GM21825 (cell line): ENCODE measurements at regions not wholly inside any gene's neighbourhood (a gene's known extent, or its start where the extent isn't known, plus 50 kb on each side); places are given as distances from the start of the nearest gene placed in this dataset.

Source experiments
- ATAC-seq: cut with Tn5 transposase; IDR thresholded peaks from one replicate; pipeline ENCODE4 v1.9.1; 2021; ENCODE audit warnings: mild to moderate bottlenecking, moderate library complexity; ENCODE audit not compliant: unreplicated experiment

DNA sequence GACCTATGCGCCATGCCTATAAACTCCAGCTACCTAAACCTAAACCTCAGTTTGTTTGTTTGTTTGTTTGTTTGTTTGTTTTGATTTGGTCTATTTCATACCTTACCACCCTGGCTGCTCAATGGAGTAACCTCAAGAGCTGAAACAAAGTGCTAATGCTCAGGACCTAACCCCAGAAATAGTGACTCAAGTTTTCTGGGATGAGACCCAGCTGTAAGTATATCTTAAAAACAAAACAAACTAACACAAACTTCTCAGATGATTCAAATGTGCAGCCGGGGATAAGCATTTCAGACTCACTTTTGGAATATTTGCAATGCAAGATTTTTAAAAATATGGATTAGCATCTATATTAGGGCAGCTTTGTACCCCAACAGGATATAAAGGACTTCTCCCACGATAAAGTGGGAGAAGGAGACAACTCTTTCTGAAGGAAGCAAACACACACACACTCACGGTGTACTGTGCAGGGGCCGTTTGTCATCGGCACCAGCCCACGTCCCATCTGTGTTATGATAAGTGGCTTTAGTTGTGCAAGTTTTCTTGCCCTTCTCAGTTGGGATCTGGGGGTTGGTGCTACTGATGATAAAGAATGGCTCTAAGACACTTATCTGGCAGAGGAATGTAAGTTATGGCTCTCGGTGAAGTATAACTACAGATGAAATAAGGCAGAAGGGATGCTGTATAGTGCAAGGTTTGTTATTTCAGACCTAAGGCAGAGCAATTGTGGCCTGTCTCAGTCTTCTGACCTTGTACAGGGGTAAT lies 516.7 kb upstream of the TMEM132C start:
- ATAC-seq = no peak

DNA sequence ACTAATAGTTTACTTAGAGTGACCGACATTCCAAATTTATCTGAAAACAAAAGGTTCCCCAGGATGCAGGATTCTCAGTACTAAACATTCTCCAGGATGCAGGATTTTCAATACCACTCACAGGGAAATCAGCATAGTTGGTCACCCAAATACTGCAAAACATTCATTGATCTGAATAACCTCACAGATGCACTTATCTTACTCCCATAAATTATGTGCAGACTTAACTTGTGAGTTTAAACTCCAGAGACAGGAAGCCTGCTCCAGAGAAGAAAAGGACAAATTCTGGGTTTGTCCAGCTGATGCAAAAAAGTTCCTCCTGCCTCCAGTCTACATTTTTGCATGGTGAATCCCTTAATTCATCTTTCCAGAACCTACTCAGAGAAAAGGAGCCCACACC lies 514.2 kb upstream of the TMEM132C start:
- ATAC-seq = no peak

DNA sequence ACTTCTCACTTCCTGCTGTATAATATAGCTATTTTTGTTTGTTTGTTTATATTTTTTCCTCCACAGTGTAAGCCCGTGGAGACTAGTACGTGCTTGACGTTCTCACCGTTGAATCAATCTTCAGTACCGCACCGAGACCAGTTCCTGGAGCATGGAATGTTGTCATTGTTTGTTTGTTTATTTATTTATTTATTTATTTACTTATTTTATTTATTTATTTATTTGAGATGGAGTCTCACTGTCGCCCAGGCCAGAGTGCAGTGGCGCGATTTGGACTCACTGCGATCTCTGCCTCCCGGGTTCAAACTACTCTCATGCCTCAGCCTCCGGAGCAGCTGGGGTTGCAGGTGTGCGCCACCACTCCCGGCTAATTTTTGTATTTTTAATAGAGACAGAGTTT lies 506.6 kb upstream of the TMEM132C start:
- no peak for ATAC-seq

DNA sequence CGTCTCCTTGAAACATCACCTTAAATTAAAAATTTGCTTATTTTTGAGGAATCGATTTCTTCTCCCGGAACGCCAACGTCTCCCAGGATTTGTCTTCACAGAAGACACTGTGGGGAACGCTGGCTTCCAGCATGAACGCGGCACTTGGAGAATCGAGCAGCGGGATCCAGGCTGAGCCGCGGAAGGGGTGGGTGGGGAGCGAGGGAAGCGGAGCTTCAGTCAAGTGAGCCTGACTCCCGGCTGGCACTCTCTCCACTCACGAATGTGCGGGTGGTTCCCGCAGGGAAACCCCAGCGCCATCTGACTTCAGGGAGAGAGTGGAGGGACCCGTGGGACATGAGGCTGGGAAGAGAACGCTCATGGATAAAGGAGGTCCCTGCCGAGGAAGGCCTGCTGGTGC lies 506.0 kb upstream of the TMEM132C start:
- no peak for ATAC-seq

DNA sequence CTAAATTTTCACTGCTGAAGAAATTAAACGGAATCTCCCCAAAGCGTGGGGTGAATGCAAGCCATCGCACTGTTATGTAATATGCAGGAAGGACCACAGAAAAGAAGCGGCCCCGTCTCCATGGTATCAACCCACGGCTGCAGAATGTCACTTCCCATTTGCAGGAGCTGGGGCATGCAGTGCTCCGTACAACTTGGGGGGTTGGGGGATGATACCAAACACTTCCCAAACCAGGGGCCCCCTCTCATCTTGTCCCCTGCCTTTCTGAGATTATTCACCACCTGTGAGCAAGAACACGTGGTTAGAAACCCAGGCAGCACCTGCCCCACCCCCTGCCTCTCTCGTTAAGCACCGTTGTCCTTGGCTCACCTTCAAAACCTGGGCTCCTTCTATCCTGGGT lies 505.1 kb upstream of the TMEM132C start:
- ATAC-seq = no peak

DNA sequence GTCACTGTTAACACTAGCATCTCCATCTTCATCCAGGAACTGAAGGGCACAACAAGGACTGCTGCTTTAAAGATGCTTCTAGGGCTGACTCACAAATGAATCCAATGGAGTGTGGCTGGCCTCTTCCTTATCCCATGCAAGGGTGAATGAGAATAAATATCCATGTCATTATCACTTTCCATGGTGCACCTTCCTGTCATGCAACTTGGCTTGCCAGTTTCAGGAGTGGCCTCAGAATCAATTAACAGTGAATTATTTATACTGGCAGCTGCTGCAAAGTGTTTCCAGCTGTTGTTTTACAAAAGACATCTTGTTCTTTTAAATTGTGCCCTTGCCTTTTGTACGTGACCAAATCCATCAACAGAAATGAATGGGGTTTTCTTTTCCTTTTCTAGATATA lies 499.3 kb upstream of the TMEM132C start:
- ATAC-seq = no peak

DNA sequence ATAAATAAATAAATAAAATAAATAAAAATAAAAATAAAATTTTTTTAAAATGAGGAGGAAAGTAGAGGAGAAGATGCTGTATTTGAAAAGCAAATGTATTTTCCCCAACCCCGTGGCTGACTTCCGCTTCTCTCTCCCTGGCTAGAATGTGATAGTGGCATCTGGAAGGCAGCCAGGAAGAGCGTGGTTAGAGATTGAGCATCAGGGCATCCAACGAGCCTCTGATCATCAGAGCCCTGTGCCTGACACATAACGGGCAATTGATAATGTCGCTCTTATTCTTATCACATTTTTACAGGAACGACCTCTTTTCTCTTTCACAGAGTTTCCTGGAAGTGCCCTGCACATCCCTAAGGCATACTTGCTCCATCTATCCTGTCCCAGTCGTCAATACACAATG lies 496.9 kb upstream of the TMEM132C start:
- ATAC-seq = no peak

DNA sequence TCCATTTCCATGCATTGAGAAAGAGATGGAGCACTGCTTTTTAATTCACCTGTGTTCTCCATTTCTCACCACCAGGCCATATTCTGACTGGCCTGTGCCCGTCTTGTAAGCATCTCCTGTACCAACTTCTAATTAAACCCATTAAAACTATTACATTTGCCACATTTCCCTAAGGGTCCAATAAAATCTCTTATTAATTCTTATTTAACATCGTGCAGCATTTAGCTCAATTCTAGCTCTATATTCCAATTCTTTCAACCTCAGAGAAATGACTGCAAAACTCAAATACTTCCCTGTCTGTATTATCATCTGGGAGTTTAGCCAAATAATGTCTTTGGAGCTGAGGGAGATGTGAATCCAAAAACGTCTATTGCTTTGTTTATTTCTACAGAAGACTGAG lies 495.4 kb upstream of the TMEM132C start:
- ATAC-seq = no peak

DNA sequence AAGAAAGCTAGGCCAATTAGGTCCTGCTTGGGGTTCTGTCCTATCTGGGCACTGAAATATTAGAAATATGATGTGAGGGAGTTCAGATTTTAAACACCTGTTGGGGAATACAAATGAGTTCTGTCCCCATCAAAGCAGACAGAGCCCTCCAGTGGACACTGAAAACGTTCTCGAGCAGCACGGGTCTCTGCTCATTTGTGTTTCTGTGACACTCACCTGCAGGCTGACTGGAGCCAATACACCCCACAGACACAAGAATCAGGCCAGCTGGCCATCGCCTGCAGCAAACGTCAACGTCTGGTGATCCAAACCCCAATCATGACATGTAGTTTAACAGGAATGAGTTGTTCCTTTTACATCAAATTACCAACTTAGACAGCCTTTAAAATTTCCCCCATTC lies 493.4 kb upstream of the TMEM132C start:
- no peak for ATAC-seq

DNA sequence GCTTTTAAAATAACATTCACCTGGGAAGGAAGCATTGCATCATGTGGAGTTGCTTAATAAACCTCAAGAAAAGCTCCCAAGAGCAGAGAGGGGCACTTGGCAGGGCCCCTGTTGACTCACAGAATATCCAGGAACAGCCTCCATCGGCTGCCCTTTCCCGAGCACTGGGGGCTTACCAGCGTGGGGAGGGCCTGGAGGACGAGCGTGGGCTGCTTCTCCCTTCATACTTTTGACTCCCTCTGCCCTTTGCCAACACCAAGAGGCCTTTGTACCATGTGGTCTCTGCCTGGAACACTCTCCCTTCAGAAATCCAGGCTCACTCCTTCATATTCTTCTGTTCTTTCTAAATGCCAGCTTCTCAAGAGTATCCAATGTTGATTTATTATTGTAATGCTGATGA lies 492.1 kb upstream of the TMEM132C start:
- ATAC-seq = no peak

DNA sequence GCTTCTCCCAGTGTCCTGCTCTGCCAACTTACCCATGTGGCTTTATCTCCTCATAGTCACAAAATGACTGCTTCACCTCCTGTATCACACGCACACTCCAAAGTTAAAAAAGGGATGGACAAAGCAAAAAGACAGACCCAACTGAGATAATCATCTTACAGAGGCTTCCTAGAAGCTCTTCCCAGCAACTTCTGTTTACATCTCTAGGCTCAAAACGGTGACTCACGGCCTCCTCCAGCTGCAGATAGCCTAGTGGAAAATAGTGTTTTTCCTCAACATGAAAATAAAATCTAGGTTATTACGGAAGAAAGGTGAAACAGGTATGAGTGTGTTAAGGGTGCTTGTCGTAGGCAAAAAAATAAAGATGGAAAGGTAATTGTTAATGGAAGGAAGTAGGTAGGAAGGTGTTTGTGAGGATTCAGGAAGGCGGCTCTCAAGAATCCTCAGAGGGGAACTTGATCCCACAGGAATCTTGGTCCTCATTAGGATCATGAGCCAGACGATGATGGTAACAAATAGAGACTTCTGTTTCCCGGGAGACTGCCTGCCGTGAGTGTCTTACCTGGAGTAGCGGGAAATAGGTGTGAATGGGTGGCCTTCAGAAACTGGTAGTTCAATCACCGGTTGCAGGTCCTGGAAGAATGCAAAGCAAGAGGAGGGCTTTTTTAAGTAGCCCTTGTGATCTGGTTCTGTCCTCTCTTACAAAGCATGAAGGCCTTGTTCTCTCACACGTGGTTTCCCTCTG lies 487.5 kb upstream of the TMEM132C start:
- no peak for ATAC-seq

DNA sequence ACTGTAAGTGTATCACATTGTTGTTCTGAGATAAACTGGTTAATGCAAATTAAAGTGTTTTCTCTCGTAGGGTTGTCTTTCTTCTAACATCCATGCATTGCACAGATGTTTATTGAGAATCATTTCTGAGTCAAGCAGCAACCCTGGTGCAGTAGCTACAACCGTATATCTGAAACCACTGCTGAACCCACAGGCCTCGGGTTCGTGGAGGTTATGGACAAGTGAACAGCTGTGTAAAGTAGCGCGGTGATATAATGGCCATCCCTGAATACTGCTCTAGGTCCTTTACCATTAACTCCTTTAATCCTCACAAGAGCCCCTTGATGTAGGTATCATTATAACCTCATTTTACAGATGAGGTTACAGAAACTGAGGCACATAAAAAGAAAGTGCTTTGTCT lies 486.1 kb upstream of the TMEM132C start:
- ATAC-seq = no peak

DNA sequence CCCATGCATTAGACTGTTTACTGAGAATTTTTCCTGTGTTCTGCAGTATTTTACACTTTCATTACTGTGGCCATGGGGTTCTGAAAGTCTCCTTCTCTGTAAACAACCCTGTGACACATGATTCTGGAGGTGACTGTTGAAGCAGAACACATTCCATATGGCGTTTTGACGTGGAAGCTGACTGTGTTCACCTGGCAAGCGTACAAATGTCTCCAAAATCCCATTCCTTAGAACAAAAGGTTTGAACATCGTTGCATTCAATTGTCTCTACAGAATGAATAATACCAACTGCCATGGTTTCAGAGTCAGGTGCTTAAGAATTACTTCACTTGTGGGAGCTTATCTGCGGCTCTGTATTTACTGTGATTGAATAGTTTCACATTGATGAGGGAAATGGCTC lies 485.6 kb upstream of the TMEM132C start:
- ATAC-seq = no peak

DNA sequence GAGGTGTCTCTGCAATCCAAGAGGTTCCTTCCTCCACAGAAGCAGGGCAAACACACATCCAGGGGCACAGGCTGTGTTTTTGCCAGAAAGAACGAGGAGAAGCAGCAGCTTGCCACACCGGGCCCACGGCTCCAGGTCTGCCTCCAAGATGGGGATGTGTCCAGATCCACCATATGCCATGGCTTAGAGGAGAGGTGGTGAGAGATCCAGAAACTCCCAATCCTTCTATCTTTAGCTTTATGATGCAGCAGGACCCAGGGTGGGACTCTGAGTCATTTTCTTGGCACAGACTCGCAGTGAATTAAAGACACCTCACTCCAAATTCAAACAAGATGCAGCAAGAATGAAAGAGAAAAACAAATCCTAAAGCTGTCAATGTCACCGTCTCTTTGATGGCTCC lies 481.4 kb upstream of the TMEM132C start:
- ATAC-seq = no peak

DNA sequence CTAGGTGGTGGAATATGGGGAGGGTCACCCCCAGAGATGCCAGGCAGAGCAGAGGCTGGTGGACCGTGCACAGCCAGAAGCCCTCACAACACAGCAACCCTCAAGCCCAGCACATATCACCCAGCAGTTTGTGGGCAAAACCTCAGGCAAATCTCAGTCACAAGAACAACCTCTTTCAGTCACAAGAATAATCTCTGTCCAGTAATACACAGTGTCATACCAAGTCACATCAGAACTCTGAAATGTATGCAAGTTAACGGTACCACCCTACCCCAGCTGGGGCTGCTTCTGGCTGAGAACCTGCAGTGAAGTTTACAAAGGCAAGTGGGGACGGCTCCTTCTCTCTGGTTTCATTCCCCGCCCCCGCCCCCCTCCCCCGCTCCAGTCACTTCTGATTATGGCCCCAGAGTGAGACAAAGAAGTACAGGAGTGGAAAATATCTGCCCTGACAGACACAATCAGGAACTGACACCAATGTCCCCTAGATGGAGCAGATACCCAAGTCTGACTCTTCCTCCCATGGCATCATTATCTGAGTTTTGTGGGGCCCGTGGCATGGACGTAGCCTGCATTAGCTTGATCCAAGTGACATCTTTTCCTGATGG lies 480.9 kb upstream of the TMEM132C start:
- ATAC-seq = no peak

DNA sequence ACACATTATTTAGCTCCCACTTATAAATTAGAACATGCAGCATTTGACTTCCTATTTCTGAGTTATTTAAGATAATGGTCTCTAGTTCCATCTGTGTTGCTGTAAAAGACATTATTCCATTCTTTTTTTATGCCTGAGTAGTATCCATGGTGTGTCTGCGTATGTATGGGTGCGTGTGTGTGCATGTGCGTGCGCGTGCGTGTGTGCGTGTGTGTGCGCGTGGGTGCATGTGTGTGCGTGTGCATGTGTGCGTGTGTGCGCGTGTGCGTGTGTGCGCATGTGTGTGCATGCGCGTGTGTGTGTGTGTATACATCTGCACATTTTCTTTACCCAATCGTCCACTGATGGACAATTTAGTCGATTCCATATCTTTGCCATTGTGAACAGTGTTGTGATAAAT lies 479.4 kb upstream of the TMEM132C start:
- ATAC-seq = no peak

DNA sequence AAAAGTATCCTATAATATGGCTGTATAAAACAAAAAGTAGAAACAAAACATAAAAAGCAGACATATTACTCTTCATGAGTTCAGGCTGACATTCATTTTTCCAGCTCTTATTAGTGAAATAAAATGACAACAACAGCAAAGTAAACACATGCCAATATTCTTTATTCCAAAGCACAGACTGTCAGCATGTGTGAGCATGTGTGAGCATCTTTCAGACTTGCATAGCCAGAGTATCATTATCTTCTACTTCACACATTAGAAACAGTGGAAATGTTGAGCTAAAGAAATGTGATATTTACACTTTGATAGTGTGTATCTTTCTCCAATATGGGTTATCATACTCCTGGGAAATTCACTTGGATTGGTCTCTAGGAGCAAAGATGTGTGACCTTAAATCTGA lies 476.6 kb upstream of the TMEM132C start:
- no peak for ATAC-seq

DNA sequence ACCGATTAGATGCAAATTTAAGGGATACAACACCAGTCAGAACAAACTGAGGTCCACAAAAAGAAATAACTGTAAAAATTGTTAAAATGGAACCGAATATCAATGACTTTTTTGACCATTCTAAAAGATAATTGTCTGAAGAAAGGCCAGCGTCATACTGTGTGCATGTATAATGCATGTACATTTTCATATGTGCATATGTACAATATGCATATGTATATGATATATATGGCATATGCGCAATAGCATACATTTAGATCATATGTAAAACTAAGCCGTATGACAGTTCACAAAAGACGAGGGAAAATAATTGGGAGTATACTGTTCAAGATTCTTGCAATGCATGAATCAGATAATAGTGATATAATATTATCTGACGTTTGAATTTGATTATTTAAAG lies 475.8 kb upstream of the TMEM132C start:
- ATAC-seq = no peak

DNA sequence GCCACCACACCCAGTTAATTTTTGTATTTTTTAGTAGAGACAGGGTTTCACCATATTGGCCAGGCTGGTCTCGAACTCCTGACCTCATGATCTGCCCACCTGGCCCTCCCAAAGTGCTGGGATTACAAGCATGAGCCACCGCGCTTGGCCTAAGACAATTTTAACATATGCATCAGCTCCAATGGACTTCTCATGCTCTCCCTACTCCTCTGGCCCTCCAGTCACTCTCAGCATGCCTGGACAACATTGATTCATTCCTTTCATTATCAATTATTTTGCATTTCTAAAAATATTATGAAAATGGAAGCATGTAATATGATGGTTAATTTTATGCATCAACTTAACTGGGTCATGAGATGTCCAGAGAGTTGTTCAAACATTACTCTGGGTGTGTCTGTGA lies 469.1 kb upstream of the TMEM132C start:
- ATAC-seq = no peak

DNA sequence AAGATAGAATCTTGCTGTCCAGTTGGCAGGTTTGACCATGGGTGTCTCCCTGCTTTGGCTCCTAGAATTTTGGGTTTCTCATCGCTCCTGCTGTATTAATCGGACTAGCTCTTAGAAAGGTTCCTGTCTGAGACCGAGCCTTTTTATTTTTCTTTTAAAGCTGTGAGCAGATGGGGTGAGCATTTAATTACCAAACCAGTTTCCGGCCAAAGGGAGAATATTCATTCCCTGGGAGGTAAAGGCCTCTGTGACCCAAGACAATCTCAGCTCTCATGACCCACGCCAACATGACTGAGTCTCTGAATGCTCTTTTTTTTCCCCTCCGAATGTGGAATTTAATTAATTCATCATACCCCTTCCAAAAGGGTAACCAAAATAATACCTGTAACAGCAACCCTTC lies 464.7 kb upstream of the TMEM132C start:
- ATAC-seq = no peak

DNA sequence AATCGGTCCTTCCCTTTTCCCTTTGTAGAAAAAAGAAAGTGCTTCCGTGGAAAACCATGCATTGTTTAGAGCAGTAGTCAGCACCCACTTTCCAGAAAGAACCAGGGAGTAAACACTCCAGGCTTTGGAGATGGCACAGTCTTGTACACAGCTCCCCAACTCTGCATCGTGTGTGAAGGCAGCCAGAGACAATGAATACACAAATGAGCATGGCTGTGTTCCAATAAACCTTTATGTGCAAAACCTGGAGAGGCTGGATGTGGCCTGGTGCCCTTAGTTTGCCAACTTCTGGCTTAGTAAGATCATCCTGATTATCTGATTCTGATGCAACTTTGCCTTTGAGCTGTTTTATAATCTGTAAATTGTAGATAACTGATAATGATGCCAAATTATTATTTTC lies 463.4 kb upstream of the TMEM132C start:
- no peak for ATAC-seq

DNA sequence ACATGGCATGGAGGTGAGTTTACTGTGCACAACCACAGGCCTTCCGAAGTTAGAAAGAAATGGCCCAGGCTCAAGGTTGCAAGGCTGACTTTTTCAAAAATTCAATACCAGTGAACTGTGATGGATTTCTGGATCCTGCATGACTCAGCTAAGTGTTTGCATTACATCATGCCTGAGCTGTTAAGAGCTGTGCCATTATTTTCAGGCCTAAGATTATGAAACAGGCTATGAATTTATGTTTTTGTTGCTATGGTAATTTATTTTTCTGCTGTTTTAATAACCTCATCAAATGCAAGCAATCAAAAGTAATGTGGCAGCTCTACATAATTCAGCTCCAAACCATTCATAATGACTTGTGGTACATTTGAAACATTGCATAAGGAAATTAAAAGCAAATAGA lies 457.7 kb upstream of the TMEM132C start:
- no peak for ATAC-seq
